Parathyroid adenoma (tissue), 2 donors: ENCODE measurements at regions not wholly inside any gene's neighbourhood (a gene's known extent, or its start where the extent isn't known, plus 50 kb on each side); places are given as distances from the start of the nearest gene placed in this dataset.
"Not testable (repeated sequence)": the region's sequence is repeated elsewhere in the genome, so short reads cannot be mapped to it uniquely, and the experiment has no call there.

Experiments
- H2AFZ ChIP-seq: fragments of 300-600 bp; sonication (generic); one replicate; pipeline ENCODE4 v1.7.0; 2017; ENCODE audit warnings: antibody characterized with exemption, mild to moderate bottlenecking
- H3K27ac ChIP-seq: fragments of 300-600 bp; sonication (generic); one replicate; pipeline ENCODE4 v1.7.0; 2017
- H3K27me3 ChIP-seq: fragments of 300-600 bp; sonication (generic); one replicate; pipeline ENCODE4 v1.7.0; 2017; ENCODE audit warnings: low read length; ENCODE audit not compliant: control insufficient read depth, insufficient read depth
- H3K36me3 ChIP-seq: fragments of 300-600 bp; sonication (generic); one replicate; pipeline ENCODE4 v1.7.0; 2017; ENCODE audit warnings: low read length; ENCODE audit not compliant: control insufficient read depth, insufficient read depth
- H3K4me1 ChIP-seq: fragments of 300-600 bp; sonication (generic); one replicate; pipeline ENCODE4 v1.7.0; 2017; ENCODE audit warnings: control low read depth
- H3K4me2 ChIP-seq: fragments of 300-600 bp; sonication (generic); one replicate; pipeline ENCODE4 v1.7.0; 2017; ENCODE audit warnings: low read length
- H3K4me3 ChIP-seq: fragments of 300-600 bp; sonication (generic); one replicate; pipeline ENCODE4 v1.7.0; 2017; ENCODE audit warnings: low read depth, low read length
- H3K79me2 ChIP-seq: fragments of 300-600 bp; sonication (generic); one replicate; pipeline ENCODE4 v1.7.0; 2017; ENCODE audit warnings: control low read depth
- H3K9ac ChIP-seq: fragments of 300-600 bp; sonication (generic); one replicate; pipeline ENCODE4 v1.7.0; 2017; ENCODE audit warnings: mild to moderate bottlenecking
- H3K9me3 ChIP-seq: fragments of 300-600 bp; sonication (generic); one replicate; pipeline ENCODE4 v1.7.0; 2017; ENCODE audit warnings: low read length; ENCODE audit not compliant: control insufficient read depth
- CTCF ChIP-seq: fragments of 300-600 bp; sonication (generic); IDR thresholded peaks from one replicate; pipeline ENCODE4 v1.7.0; 2017; ENCODE audit warnings: antibody characterized with exemption, mild to moderate bottlenecking
- donor health status: primary hyperparathyroidism.

- no peaks in the 10 kb centered on the region for H3K79me2 ChIP-seq
- H3K9ac ChIP-seq: no peak overlapping the region
- no peak overlapping the region for H2AFZ ChIP-seq
- no peak overlapping the region for H3K4me3 ChIP-seq
- H3K27me3 ChIP-seq: no peaks in the 10 kb centered on the region
- no peak overlapping the region for H3K4me2 ChIP-seq
- no peaks in the 10 kb centered on the region for H3K36me3 ChIP-seq
- no peaks in the 10 kb centered on the region for H3K4me1 ChIP-seq
- no peaks in the 10 kb centered on the region for H3K9me3 ChIP-seq
- no peak overlapping the region for H3K27ac ChIP-seq
- TF ChIP-seq CTCF: no peak
Observed at GRCh38 chr4:25506032-25506571, 129.0 kb downstream of the ANAPC4 start.

DNA sequence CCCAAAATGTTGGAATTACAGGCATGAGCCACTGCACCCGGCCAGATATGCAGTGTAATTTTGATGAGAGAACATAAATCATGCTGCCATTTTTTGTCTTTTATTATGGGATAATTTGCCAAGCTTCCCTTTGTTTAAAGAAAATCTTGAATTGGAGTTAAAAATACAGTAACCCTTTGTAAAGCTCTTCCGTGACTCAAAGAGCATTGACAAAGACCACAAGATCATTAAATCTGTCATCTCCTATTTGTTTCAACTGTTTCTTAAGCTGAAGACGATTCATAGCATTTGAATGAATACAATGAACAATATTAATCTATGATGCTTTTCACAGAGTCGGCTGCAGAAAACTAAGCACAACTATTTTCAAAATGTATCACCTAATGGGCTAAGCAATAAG lies 132.6 kb downstream of the ANAPC4 start:
- H3K27ac ChIP-seq: no peak overlapping the region
- H3K27me3 ChIP-seq: no peaks in the 10 kb centered on the region
- no peak for TF ChIP-seq CTCF
- H3K4me2 ChIP-seq: no peak overlapping the region
- H2AFZ ChIP-seq: no peak overlapping the region
- H3K4me1 ChIP-seq: no peaks in the 10 kb centered on the region
- H3K4me3 ChIP-seq: no peak overlapping the region
- no peak overlapping the region for H3K9ac ChIP-seq
- no peaks in the 10 kb centered on the region for H3K79me2 ChIP-seq
- H3K9me3 ChIP-seq: no peaks in the 10 kb centered on the region
- no peaks in the 10 kb centered on the region for H3K36me3 ChIP-seq

- not testable (repeated sequence) for H3K36me3 ChIP-seq, H2AFZ ChIP-seq, H3K4me2 ChIP-seq, H3K27me3 ChIP-seq, H3K27ac ChIP-seq, H3K79me2 ChIP-seq, H3K9ac ChIP-seq, H3K9me3 ChIP-seq, H3K4me1 ChIP-seq, H3K4me3 ChIP-seq
Observed at GRCh38 chr4:25511823-25512222, 134.8 kb downstream of the ANAPC4 start.

DNA sequence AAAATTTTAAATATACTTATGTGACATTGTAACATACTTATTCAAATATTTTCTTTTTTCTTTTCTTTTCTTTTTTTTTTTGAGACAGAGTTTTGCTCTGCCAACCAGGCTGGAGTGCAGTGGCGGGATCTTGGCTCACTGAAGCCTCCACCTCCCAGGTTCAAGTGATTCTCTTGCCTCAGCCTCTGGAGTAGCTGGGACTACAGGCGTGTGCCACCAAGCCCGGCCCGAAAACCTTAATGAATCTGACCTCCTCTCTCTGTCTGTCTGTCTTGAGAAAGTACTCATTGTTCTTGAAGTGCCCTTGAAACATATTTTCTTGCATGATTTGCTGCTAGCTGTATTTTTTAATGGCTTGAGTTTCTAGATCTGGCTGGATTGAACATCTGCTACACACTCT lies 136.8 kb downstream of the ANAPC4 start:
- no peak overlapping the region for H3K9ac ChIP-seq
- no peaks in the 10 kb centered on the region for H3K9me3 ChIP-seq
- H3K27me3 ChIP-seq: no peaks in the 10 kb centered on the region
- no peaks in the 10 kb centered on the region for H3K4me1 ChIP-seq
- no peak overlapping the region for H2AFZ ChIP-seq
- no peaks in the 10 kb centered on the region for H3K36me3 ChIP-seq
- H3K4me2 ChIP-seq: no peak overlapping the region
- no peak overlapping the region for H3K27ac ChIP-seq
- H3K79me2 ChIP-seq: no peaks in the 10 kb centered on the region
- no peak overlapping the region for H3K4me3 ChIP-seq
- no peak for TF ChIP-seq CTCF

DNA sequence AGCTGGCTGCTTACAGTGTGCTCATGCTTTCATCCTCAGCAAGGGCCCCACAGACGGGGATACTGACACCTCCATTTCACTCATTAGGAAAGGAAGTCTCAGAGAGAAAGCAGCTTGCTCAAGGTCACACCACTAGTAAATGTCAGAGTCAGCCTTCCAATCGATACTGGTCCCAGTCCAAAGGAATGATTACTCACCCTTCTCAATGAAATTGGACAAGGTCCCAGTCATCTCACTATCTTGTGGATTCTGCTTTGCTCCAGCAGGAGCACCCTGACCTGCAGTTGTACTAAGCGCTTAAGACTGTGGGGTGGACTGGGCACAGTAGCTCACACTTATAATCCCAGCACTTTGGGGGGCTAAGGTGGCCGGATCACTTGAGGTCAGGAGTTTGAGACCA lies 132.2 kb upstream of the SLC34A2 start:
- H3K9me3 ChIP-seq: no peaks in the 10 kb centered on the region
- H3K27ac ChIP-seq: no peak overlapping the region
- no peaks in the 10 kb centered on the region for H3K4me1 ChIP-seq
- no peaks in the 10 kb centered on the region for H3K79me2 ChIP-seq
- no peak overlapping the region for H3K4me2 ChIP-seq
- no peak overlapping the region for H3K9ac ChIP-seq
- no peaks in the 10 kb centered on the region for H3K36me3 ChIP-seq
- no peak for TF ChIP-seq CTCF
- H3K4me3 ChIP-seq: no peak overlapping the region
- H2AFZ ChIP-seq: no peak overlapping the region
- H3K27me3 ChIP-seq: no peaks in the 10 kb centered on the region
